Keratinocyte (primary cell): ENCODE measurements at regions not wholly inside any gene's neighbourhood (a gene's known extent, or its start where the extent isn't known, plus 50 kb on each side); places are given as distances from the start of the nearest gene placed in this dataset.

Experiments used
- DNase-seq: peaks from one replicate; pipeline ENCODE4 v3.0.0-alpha.2; 2011; ENCODE audit warnings: low read depth, missing footprints, low spot score
- FAIRE-seq: peaks from 2 replicates; lab custom pipeline; 2011; peaks lifted over from hg19 to GRCh38; lab: Jason Lieb, UNC
- H2AFZ ChIP-seq: 2 replicates; pipeline ENCODE4 v1.6.0; 2012; ENCODE audit warnings: low read length, control low read depth, inconsistent platforms; ENCODE audit not compliant: control insufficient read depth
- H3K27ac ChIP-seq: 2 replicates; pipeline ENCODE4 v1.5.1; 2011; ENCODE audit warnings: low read length; ENCODE audit not compliant: control insufficient read depth, insufficient read depth
- H3K27me3 ChIP-seq: 3 replicates; pipeline ENCODE4 v1.6.0; 2011; ENCODE audit warnings: low read length; ENCODE audit not compliant: control insufficient read depth, insufficient read depth; ENCODE audit errors: extremely low read depth
- H3K36me3 ChIP-seq, 2 experiments: 2 replicates in 1 of 2; 3 replicates in 1 of 2; pipeline ENCODE4 v1.5.1; 2011; ENCODE audit warnings: low read length in 2 of 2, mild to moderate bottlenecking in 1 of 2; ENCODE audit not compliant: control insufficient read depth in 2 of 2, insufficient read depth in 2 of 2; ENCODE audit errors: extremely low read depth in 1 of 2
- H3K4me1 ChIP-seq: 3 replicates; pipeline ENCODE4 v1.5.1; 2011; ENCODE audit warnings: low read length; ENCODE audit not compliant: control insufficient read depth, insufficient read depth; ENCODE audit errors: extremely low read depth
- H3K4me2 ChIP-seq: 3 replicates; pipeline ENCODE4 v1.6.0; 2011; ENCODE audit warnings: low read depth, low read length; ENCODE audit not compliant: control insufficient read depth, insufficient read depth; ENCODE audit errors: extremely low read depth
- H3K4me3 ChIP-seq, 3 experiments: fragments of 200-600 bp in 1 of 3; sonication (generic) in 1 of 3; 2 replicates in 2 of 3; 3 replicates in 1 of 3; pipeline ENCODE4 v1.5.1; 2011 to 2016; ENCODE audit warnings: low read length in 3 of 3, mild to moderate bottlenecking in 3 of 3, control low read depth in 2 of 3, inconsistent platforms in 1 of 3, low read depth in 1 of 3, mixed read lengths in 1 of 3, mixed run types in 1 of 3, moderate library complexity in 1 of 3; ENCODE audit not compliant: control insufficient read depth in 2 of 3, insufficient read depth in 2 of 3; ENCODE audit errors: extremely low read depth in 1 of 3
- H3K79me2 ChIP-seq: 2 replicates; pipeline ENCODE4 v1.6.0; 2012; ENCODE audit warnings: low read length; ENCODE audit not compliant: control insufficient read depth, insufficient read depth
- H3K9ac ChIP-seq: 3 replicates; pipeline ENCODE4 v1.6.0; 2011; ENCODE audit warnings: low read length; ENCODE audit not compliant: control insufficient read depth, insufficient read depth; ENCODE audit errors: extremely low read depth
- H3K9me1 ChIP-seq: 3 replicates; pipeline ENCODE4 v1.6.0; 2011; ENCODE audit warnings: low read length; ENCODE audit not compliant: control insufficient read depth, insufficient read depth; ENCODE audit errors: extremely low read depth
- H3K9me3 ChIP-seq: 2 replicates; pipeline ENCODE4 v1.5.1; 2012; ENCODE audit warnings: low read depth, low read length; ENCODE audit not compliant: control insufficient read depth
- H4K20me1 ChIP-seq: 3 replicates; pipeline ENCODE4 v1.6.0; 2011; ENCODE audit warnings: low read length; ENCODE audit not compliant: control insufficient read depth, insufficient read depth; ENCODE audit errors: extremely low read depth
- EZH2 ChIP-seq: IDR thresholded peaks from one replicate; pipeline ENCODE4 v1.6.1; 2012; ENCODE audit warnings: inconsistent platforms, mild to moderate bottlenecking, low read length, moderate library complexity
- dilution Hi-C: fragments of 300-500 bp; cut with MboI; formaldehyde crosslinking; loops from one replicate; pipeline ENCODE4 v1.7.0; 2020; ENCODE audit warnings: low sequenced_read_pairs; ENCODE audit not compliant: extremely low pct_ligation_motif_present
- TF ChIP-seq, protein P1 (sequence below), 3 experiments: IDR thresholded peaks in 1 of 3; conservative IDR thresholded peaks in 1 of 3; optimal IDR thresholded peaks in 1 of 3; 2 replicates in 2 of 3; 3 replicates in 1 of 3; pipeline versions ENCODE3 to v1.5.1; 2011; ENCODE audit warnings: low read length in 3 of 3, mild to moderate bottlenecking in 3 of 3, moderate library complexity in 2 of 3, control low read depth in 1 of 3, inconsistent platforms in 1 of 3; ENCODE audit not compliant: insufficient read depth in 2 of 3; ENCODE audit errors: extremely low read depth in 1 of 3

DNA sequence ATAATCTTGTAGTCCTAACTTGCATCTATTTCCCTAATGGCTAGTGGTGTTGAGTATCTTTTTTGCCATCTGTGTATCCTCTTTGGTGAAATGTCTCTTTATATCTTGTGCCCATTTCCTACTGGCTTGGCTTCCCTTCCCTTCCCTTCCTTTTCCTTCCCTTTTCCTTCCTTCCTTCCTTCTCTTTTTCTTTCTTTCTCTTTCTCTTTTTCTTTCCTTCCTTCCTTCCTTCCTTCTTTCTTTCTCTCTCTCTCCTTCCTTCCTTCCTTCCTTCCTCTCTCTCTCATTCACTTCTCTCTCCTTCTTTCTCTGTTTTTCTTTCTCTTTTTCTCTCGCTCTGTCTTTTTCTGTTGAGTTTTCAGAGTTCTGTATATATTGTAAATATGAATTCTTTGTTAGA lies 61.5 kb upstream of the SLC4A4 start:
- Histone ChIP-seq H3K4me3 (no peak overlapping the region), H4K20me1 (no peaks in the 10 kb centered on the region), H3K79me2 (no peaks in the 10 kb centered on the region), H3K27ac (no peak overlapping the region), H3K9me3 (no peaks in the 10 kb centered on the region), H2AFZ (no peak overlapping the region), H3K9me1 (no peaks in the 10 kb centered on the region), H3K9ac (no peak overlapping the region), H3K36me3 (no peaks in the 10 kb centered on the region), H3K27me3 (no peaks in the 10 kb centered on the region), H3K4me2 (no peak overlapping the region), H3K4me1 (no peaks in the 10 kb centered on the region)
- dilution Hi-C loops = no loop called here
- TF ChIP-seq, protein P1, sequence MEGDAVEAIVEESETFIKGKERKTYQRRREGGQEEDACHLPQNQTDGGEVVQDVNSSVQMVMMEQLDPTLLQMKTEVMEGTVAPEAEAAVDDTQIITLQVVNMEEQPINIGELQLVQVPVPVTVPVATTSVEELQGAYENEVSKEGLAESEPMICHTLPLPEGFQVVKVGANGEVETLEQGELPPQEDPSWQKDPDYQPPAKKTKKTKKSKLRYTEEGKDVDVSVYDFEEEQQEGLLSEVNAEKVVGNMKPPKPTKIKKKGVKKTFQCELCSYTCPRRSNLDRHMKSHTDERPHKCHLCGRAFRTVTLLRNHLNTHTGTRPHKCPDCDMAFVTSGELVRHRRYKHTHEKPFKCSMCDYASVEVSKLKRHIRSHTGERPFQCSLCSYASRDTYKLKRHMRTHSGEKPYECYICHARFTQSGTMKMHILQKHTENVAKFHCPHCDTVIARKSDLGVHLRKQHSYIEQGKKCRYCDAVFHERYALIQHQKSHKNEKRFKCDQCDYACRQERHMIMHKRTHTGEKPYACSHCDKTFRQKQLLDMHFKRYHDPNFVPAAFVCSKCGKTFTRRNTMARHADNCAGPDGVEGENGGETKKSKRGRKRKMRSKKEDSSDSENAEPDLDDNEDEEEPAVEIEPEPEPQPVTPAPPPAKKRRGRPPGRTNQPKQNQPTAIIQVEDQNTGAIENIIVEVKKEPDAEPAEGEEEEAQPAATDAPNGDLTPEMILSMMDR (optimal IDR thresholded peaks at IDR 0.05 in 1 of 3, IDR thresholded peaks at IDR 0.05 in 1 of 3, conservative IDR thresholded peaks at IDR 0.05 in 1 of 3; ENCODE audit: extremely low read depth in 1 of 3, insufficient read depth in 2 of 3, low read length in 3 of 3) = no peak
- no peak for TF ChIP-seq EZH2
- DNase-seq (no peak), FAIRE-seq (no peak)

DNA sequence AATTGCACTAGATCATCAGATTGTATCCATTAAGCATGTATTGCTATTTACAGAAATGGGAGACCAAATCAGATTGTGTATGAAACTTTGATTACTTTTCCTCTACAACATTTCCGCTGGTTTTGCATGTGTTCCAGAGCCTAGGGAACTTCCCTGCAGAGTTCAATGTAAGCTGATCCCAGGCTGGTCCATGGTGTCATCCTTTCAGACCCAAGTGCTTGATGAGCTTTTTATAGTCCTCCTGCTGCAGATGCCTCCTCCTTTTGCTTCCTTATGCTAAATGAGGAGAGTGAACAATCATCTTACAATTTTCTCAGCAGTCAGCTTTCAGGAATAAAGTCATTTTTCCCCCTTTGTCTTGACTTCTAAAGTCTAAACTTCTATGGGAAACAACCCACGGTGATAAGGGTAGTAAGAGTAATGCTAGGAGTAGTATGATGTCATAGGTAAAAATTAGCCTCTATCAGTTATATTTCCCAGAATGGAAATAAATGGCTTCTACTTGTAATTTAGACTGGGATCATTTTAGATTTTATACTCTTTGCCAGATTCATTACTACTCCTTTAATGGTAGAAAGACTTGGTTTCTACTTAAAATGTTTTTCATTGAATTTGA lies 55.1 kb upstream of the SLC4A4 start:
- no peak for TF ChIP-seq EZH2
- TF ChIP-seq, protein P1 (optimal IDR thresholded peaks at IDR 0.05 in 1 of 3, IDR thresholded peaks at IDR 0.05 in 1 of 3, conservative IDR thresholded peaks at IDR 0.05 in 1 of 3; ENCODE audit: extremely low read depth in 1 of 3, insufficient read depth in 2 of 3, low read length in 3 of 3) = no peak
- H3K4me2 ChIP-seq = no peak overlapping the region
- no peak overlapping the region for H3K9ac ChIP-seq
- no peaks in the 10 kb centered on the region for H3K27me3 ChIP-seq
- no peaks in the 10 kb centered on the region for H3K36me3 ChIP-seq
- dilution Hi-C loops = no loop called here
- H4K20me1 ChIP-seq = no peaks in the 10 kb centered on the region
- no peak overlapping the region for H2AFZ ChIP-seq
- no peaks in the 10 kb centered on the region for H3K4me1 ChIP-seq
- DNase-seq = no peak
- H3K79me2 ChIP-seq = no peaks in the 10 kb centered on the region
- no peak overlapping the region for H3K4me3 ChIP-seq
- H3K9me3 ChIP-seq = no peaks in the 10 kb centered on the region
- no peak for FAIRE-seq
- no peak overlapping the region for H3K27ac ChIP-seq
- no peaks in the 10 kb centered on the region for H3K9me1 ChIP-seq
